Osteoblast (primary cell): ENCODE measurements at regions not wholly inside any gene's neighbourhood (a gene's known extent, or its start where the extent isn't known, plus 50 kb on each side); places are given as distances from the start of the nearest gene placed in this dataset.

ENCODE experiments used
- DNase-seq: peaks from one replicate; pipeline ENCODE4 v3.0.0; 2011; ENCODE audit warnings: low spot score, mixed read lengths; ENCODE audit not compliant: insufficient read length; ENCODE audit errors: missing footprints
- H2AFZ ChIP-seq: 2 replicates; pipeline ENCODE4 v1.6.0; 2011; ENCODE audit warnings: mild to moderate bottlenecking, low read length
- H3K27ac ChIP-seq: 2 replicates; pipeline ENCODE4 v1.5.1; 2011; ENCODE audit warnings: mild to moderate bottlenecking, low read depth, low read length, moderate library complexity
- H3K27me3 ChIP-seq: 2 replicates; pipeline ENCODE4 v1.6.0; 2012; ENCODE audit warnings: mild to moderate bottlenecking, control low read depth, inconsistent platforms, low read length, moderate library complexity; ENCODE audit not compliant: insufficient read depth
- H3K36me3 ChIP-seq: 2 replicates; pipeline ENCODE4 v1.5.1; 2011; ENCODE audit warnings: mild to moderate bottlenecking, low read length, control low read depth, moderate library complexity; ENCODE audit not compliant: insufficient read depth
- H3K4me1 ChIP-seq: 2 replicates; pipeline ENCODE4 v1.5.1; 2011; ENCODE audit warnings: mild to moderate bottlenecking, low read length, control low read depth, moderate library complexity; ENCODE audit not compliant: insufficient read depth
- H3K4me2 ChIP-seq: 2 replicates; pipeline ENCODE4 v1.6.0; 2011; ENCODE audit warnings: mild to moderate bottlenecking, low read length; ENCODE audit not compliant: insufficient read depth
- H3K4me3 ChIP-seq: fragments of 200-600 bp; sonication (generic); 3 replicates; pipeline ENCODE4 v1.5.1; 2012; ENCODE audit warnings: mild to moderate bottlenecking, low read length, inconsistent platforms; ENCODE audit not compliant: insufficient read depth
- H3K79me2 ChIP-seq: 2 replicates; pipeline ENCODE4 v1.6.0; 2012; ENCODE audit warnings: mild to moderate bottlenecking, low read length, control low read depth, inconsistent platforms; ENCODE audit not compliant: insufficient read depth
- H3K9me3 ChIP-seq: 2 replicates; pipeline ENCODE4 v1.5.1; 2011; ENCODE audit warnings: low read depth, low read length, control low read depth
- H4K20me1 ChIP-seq: 2 replicates; pipeline ENCODE4 v1.6.0; 2012; ENCODE audit warnings: mild to moderate bottlenecking, low read length, control low read depth; ENCODE audit not compliant: insufficient read depth
- CTCF ChIP-seq: IDR thresholded peaks from 2 replicates; pipeline ENCODE4 v1.5.1; 2011; ENCODE audit warnings: mild to moderate bottlenecking, low read depth, low read length, moderate library complexity; ENCODE audit errors: extremely low read depth

DNA sequence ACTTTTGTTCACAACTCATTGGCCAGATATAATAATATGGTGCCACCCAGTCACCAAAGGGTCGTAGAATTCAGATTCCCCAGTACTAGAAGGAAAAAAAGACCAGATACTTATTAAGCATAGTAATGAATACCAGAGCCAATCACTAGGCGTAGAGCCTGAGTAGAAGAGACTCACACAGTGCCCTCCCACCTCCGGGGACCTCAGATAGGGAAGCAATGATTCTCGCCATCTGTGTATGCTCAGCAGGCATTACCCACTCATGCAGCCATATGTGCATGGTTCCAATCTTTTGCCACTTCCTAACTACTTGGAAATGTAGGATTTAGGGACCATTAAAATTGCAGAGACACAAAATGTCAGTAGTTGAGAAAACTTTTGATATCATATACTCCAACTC lies 85.3 kb downstream of the C11orf87 start:
- Histone ChIP-seq H3K27ac (no peak overlapping the region), H3K9me3 (no peaks in the 10 kb centered on the region), H3K4me3 (no peak overlapping the region), H3K36me3 (no peaks in the 10 kb centered on the region), H2AFZ (no peak overlapping the region), H3K4me2 (no peak overlapping the region), H3K27me3 (no peaks in the 10 kb centered on the region), H3K4me1 (no peaks in the 10 kb centered on the region), H4K20me1 (no peaks in the 10 kb centered on the region), H3K79me2 (no peaks in the 10 kb centered on the region)
- no peak for TF ChIP-seq CTCF
- no peak for DNase-seq

GRCh38 chr11:109507836-109508561 lies 86.0 kb downstream of the C11orf87 start:
- H4K20me1 ChIP-seq = no peaks in the 10 kb centered on the region
- DNase-seq = no peak
- no peaks in the 10 kb centered on the region for H3K4me1 ChIP-seq
- no peak overlapping the region for H3K4me2 ChIP-seq
- no peaks in the 10 kb centered on the region for H3K27me3 ChIP-seq
- TF ChIP-seq CTCF = no peak
- H3K27ac ChIP-seq = no peak overlapping the region
- no peaks in the 10 kb centered on the region for H3K9me3 ChIP-seq
- H3K36me3 ChIP-seq = no peaks in the 10 kb centered on the region
- H3K79me2 ChIP-seq = no peaks in the 10 kb centered on the region
- H2AFZ ChIP-seq = no peak overlapping the region
- no peak overlapping the region for H3K4me3 ChIP-seq

DNA sequence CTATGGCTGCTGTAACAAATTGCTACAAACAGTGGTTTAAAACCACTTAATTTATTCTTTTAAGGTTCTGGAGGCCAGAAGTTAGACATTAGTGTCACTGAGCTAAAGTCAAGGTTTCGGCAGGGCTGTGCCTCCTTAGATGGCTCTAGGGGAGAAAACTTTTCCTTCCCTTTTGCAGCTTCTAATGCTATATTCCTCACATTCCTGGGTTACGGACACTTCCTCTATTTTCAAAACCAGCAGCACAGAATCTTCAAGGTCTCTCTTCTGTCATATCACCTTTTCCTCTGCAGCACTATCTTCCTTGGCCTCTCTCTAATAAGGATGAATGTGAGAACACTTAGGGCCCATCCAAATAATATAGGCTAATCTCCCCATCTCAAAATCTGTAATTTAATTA lies 87.0 kb downstream of the C11orf87 start:
- Histone ChIP-seq H3K4me3 (no peak overlapping the region), H3K4me2 (no peak overlapping the region), H3K36me3 (no peaks in the 10 kb centered on the region), H3K79me2 (no peaks in the 10 kb centered on the region), H4K20me1 (no peaks in the 10 kb centered on the region), H3K9me3 (no peaks in the 10 kb centered on the region), H3K27me3 (no peaks in the 10 kb centered on the region), H3K4me1 (no peaks in the 10 kb centered on the region), H3K27ac (no peak overlapping the region), H2AFZ (no peak overlapping the region)
- DNase-seq = no peak
- no peak for TF ChIP-seq CTCF

GRCh38 chr11:109510316-109510715 lies 88.3 kb downstream of the C11orf87 start:
- Histone ChIP-seq H3K4me1 (no peaks in the 10 kb centered on the region), H3K27ac (no peak overlapping the region), H3K4me3 (no peak overlapping the region), H3K27me3 (no peaks in the 10 kb centered on the region), H2AFZ (no peak overlapping the region), H3K4me2 (no peak overlapping the region), H3K36me3 (no peaks in the 10 kb centered on the region), H3K9me3 (no peaks in the 10 kb centered on the region), H4K20me1 (no peaks in the 10 kb centered on the region), H3K79me2 (no peaks in the 10 kb centered on the region)
- no peak for DNase-seq
- TF ChIP-seq CTCF = no peak
